ENCODE measurements at regions not wholly inside any gene's neighbourhood (a gene's known extent, or its start where the extent isn't known, plus 50 kb on each side); places are given as distances from the start of the nearest gene placed in this dataset.

GRCh38 chr12:111010061-111010460 lies 89.7 kb upstream of the MYL2 start (continued):
- TF ChIP-seq ARNTL (CRISPR knock-in tag; IDR thresholded peaks at IDR 0.05; ENCODE audit: borderline replicate concordance, low read depth), result no peak

- TF ChIP-seq CSDC2 (CRISPR knock-in tag; IDR thresholded peaks at IDR 0.05) (no peak), ZFP3 (CRISPR knock-in tag; IDR thresholded peaks at IDR 0.05) (no peak), TCF4 (CRISPR knock-in tag; IDR thresholded peaks at IDR 0.05; ENCODE audit: borderline replicate concordance) (no peak), ZC3H10 (CRISPR knock-in tag; IDR thresholded peaks at IDR 0.05) (no peak), ESRRG (CRISPR knock-in tag; IDR thresholded peaks at IDR 0.05) (no peak), ISL1 (CRISPR knock-in tag; IDR thresholded peaks at IDR 0.05) (no peak), RARB (CRISPR knock-in tag; IDR thresholded peaks at IDR 0.05) (no peak)
- ATAC-seq, result no peak
These were observed 86.2 kb upstream of the MYL2 start for GRCh38 chr12:111006621-111007020.

DNA sequence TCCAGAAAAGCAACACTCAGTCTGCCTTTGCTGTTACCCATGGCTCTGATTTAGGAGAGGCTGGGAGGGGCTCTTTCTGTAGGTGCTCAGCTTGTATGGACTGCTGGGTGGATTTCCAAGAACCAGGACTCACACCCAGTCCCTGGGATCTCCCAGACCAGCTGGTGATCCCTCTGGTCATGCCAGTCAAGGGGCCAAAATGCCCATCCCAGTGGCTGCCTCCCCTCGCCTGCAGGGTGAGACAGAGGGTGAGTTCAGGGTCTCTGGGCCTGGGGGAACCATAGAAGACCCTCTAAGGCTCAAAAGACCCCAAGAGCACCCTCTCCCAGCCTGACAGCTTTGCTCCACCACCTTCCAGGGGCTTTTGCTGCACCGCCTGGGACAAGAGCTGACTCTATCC lies 78.6 kb upstream of the MYL2 start:
- TF ChIP-seq GLIS3 (CRISPR knock-in tag; IDR thresholded peaks at IDR 0.05) (no peak), CSDC2 (CRISPR knock-in tag; IDR thresholded peaks at IDR 0.05) (no peak), ZNF70 (CRISPR knock-in tag; IDR thresholded peaks at IDR 0.05) (no peak), BACH2 (CRISPR knock-in tag; IDR thresholded peaks at IDR 0.05; ENCODE audit: borderline replicate concordance) (no peak), ISL1 (CRISPR knock-in tag; IDR thresholded peaks at IDR 0.05) (no peak), ZNF565 (CRISPR knock-in tag; conservative IDR thresholded peaks at IDR 0.05; ENCODE audit: low read depth) (no peak), ZFP30 (CRISPR knock-in tag; IDR thresholded peaks at IDR 0.05) (no peak), ESRRG (CRISPR knock-in tag; IDR thresholded peaks at IDR 0.05) (no peak), OSR1 (CRISPR knock-in tag; IDR thresholded peaks at IDR 0.05) (no peak), RARB (CRISPR knock-in tag; IDR thresholded peaks at IDR 0.05) (no peak)
- TF ChIP-seq, protein P1, sequence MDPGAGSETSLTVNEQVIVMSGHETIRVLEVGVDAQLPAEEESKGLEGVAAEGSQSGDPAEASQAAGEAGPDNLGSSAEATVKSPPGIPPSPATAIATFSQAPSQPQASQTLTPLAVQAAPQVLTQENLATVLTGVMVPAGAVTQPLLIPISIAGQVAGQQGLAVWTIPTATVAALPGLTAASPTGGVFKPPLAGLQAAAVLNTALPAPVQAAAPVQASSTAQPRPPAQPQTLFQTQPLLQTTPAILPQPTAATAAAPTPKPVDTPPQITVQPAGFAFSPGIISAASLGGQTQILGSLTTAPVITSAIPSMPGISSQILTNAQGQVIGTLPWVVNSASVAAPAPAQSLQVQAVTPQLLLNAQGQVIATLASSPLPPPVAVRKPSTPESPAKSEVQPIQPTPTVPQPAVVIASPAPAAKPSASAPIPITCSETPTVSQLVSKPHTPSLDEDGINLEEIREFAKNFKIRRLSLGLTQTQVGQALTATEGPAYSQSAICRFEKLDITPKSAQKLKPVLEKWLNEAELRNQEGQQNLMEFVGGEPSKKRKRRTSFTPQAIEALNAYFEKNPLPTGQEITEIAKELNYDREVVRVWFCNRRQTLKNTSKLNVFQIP (CRISPR knock-in tag; IDR thresholded peaks at IDR 0.05; ENCODE audit: borderline replicate concordance, low read depth), result no peak
- TF ChIP-seq, protein P2, sequence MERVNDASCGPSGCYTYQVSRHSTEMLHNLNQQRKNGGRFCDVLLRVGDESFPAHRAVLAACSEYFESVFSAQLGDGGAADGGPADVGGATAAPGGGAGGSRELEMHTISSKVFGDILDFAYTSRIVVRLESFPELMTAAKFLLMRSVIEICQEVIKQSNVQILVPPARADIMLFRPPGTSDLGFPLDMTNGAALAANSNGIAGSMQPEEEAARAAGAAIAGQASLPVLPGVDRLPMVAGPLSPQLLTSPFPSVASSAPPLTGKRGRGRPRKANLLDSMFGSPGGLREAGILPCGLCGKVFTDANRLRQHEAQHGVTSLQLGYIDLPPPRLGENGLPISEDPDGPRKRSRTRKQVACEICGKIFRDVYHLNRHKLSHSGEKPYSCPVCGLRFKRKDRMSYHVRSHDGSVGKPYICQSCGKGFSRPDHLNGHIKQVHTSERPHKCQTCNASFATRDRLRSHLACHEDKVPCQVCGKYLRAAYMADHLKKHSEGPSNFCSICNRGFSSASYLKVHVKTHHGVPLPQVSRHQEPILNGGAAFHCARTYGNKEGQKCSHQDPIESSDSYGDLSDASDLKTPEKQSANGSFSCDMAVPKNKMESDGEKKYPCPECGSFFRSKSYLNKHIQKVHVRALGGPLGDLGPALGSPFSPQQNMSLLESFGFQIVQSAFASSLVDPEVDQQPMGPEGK (CRISPR knock-in tag; IDR thresholded peaks at IDR 0.05; ENCODE audit: borderline replicate concordance), result no peak
- TF ChIP-seq, protein P3, sequence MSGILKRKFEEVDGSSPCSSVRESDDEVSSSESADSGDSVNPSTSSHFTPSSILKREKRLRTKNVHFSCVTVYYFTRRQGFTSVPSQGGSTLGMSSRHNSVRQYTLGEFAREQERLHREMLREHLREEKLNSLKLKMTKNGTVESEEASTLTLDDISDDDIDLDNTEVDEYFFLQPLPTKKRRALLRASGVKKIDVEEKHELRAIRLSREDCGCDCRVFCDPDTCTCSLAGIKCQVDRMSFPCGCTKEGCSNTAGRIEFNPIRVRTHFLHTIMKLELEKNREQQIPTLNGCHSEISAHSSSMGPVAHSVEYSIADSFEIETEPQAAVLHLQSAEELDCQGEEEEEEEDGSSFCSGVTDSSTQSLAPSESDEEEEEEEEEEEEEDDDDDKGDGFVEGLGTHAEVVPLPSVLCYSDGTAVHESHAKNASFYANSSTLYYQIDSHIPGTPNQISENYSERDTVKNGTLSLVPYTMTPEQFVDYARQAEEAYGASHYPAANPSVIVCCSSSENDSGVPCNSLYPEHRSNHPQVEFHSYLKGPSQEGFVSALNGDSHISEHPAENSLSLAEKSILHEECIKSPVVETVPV (CRISPR knock-in tag; IDR thresholded peaks at IDR 0.05), result no peak
- no peak for ATAC-seq

GRCh38 chr12:110998165-110998564 lies 77.8 kb upstream of the MYL2 start:
- no peak for ATAC-seq
- no peak for TF ChIP-seq ARNTL (CRISPR knock-in tag; IDR thresholded peaks at IDR 0.05; ENCODE audit: borderline replicate concordance, low read depth)
- TF ChIP-seq, protein P2 (CRISPR knock-in tag; IDR thresholded peaks at IDR 0.05; ENCODE audit: borderline replicate concordance), result no peak
- TF ChIP-seq, protein P1 (CRISPR knock-in tag; IDR thresholded peaks at IDR 0.05; ENCODE audit: borderline replicate concordance, low read depth), result no peak
- no peak for TF ChIP-seq ZC3H10 (CRISPR knock-in tag; IDR thresholded peaks at IDR 0.05)
- no peak for TF ChIP-seq ZNF8 (CRISPR knock-in tag; IDR thresholded peaks at IDR 0.05)

DNA sequence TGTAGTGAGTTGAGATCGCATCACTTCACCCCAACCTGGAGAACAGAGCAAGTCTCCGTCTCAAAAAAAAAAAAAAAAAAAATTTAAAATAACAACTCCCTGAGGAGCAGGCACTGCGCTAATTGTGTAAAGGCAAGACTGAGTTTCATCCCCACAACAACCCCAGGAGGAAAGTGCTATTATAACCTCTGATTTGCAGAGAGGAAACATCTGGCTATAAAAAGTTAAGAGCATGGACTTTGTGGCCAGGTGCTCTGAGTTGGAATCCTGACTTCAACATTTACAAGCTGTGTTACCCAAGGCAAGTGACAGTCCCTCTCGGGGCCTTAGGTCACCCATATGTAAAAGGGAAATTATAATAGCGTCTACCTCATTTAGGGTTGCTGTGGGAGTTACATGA lies 76.0 kb upstream of the MYL2 start:
- TF ChIP-seq SNAI2 (CRISPR knock-in tag; IDR thresholded peaks at IDR 0.05), result no peak
- no peak for TF ChIP-seq ZNF70 (CRISPR knock-in tag; IDR thresholded peaks at IDR 0.05)
- TF ChIP-seq ZC3H10 (CRISPR knock-in tag; IDR thresholded peaks at IDR 0.05), result no peak
- TF ChIP-seq ISL1 (CRISPR knock-in tag; IDR thresholded peaks at IDR 0.05), result no peak
- TF ChIP-seq TSHZ2 (CRISPR knock-in tag; IDR thresholded peaks at IDR 0.05), result no peak
- TF ChIP-seq TOX (CRISPR knock-in tag; IDR thresholded peaks at IDR 0.05; ENCODE audit: borderline replicate concordance), result no peak
- no peak for TF ChIP-seq OSR1 (CRISPR knock-in tag; IDR thresholded peaks at IDR 0.05)
- TF ChIP-seq GLIS3 (CRISPR knock-in tag; IDR thresholded peaks at IDR 0.05), result no peak
- TF ChIP-seq CREB5 (CRISPR knock-in tag; IDR thresholded peaks at IDR 0.05; ENCODE audit: low read depth), result no peak
- ATAC-seq, result no peak
